GM23338 (cell line): ENCODE measurements at regions not wholly inside any gene's neighbourhood (a gene's known extent, or its start where the extent isn't known, plus 50 kb on each side); places are given as distances from the start of the nearest gene placed in this dataset.

Source experiments
- ATAC-seq: fragments of 200-7000 bp; cut with Tn5 transposase; 3 replicates; pipeline ENCODE4 v1.9.1; 2020
- DNase-seq: peaks from one replicate; pipeline ENCODE4 v3.0.0-alpha.2; 2015; ENCODE audit warnings: low spot score
- H2AFZ ChIP-seq: fragments of 200-600 bp; sonication (generic); 2 replicates; pipeline ENCODE4 v1.8.0; 2016; ENCODE audit warnings: antibody characterized with exemption, mild to moderate bottlenecking, moderate library complexity
- H3F3A ChIP-seq: fragments of 200-600 bp; sonication (generic); replicated peaks from 2 replicates; pipeline ENCODE4 v1.8.0; 2017; ENCODE audit warnings: antibody characterized with exemption, mixed run types, low read depth
- H3K27ac ChIP-seq: fragments of 200-600 bp; sonication (generic); 2 replicates; pipeline ENCODE4 v1.6.1; 2016; ENCODE audit warnings: low read depth
- H3K27me3 ChIP-seq: fragments of 200-600 bp; sonication (generic); 2 replicates; pipeline ENCODE4 v1.8.0; 2016; ENCODE audit warnings: mild to moderate bottlenecking, mixed run types, moderate library complexity; ENCODE audit not compliant: insufficient read depth
- H3K36me3 ChIP-seq: fragments of 200-600 bp; sonication (generic); 2 replicates; pipeline ENCODE4 v1.8.0; 2016; ENCODE audit warnings: mild to moderate bottlenecking; ENCODE audit not compliant: insufficient read depth
- H3K4me1 ChIP-seq: fragments of 200-600 bp; sonication (generic); 2 replicates; pipeline ENCODE4 v1.8.0; 2016; ENCODE audit warnings: mild to moderate bottlenecking, moderate library complexity; ENCODE audit not compliant: insufficient read depth
- H3K4me2 ChIP-seq: fragments of 200-600 bp; sonication (generic); 2 replicates; pipeline ENCODE4 v1.7.1; 2017; ENCODE audit warnings: mixed run types
- H3K4me3 ChIP-seq: fragments of 200-600 bp; sonication (generic); 2 replicates; pipeline ENCODE4 v1.6.1; 2016; ENCODE audit warnings: mixed run types
- H3K79me2 ChIP-seq: fragments of 200-600 bp; sonication (generic); replicated peaks from 2 replicates; pipeline ENCODE4 v1.8.0; 2017; ENCODE audit warnings: mild to moderate bottlenecking; ENCODE audit not compliant: insufficient read depth
- H3K9me2 ChIP-seq: fragments of 200-600 bp; sonication (generic); 2 replicates; pipeline ENCODE4 v1.8.0; 2017; ENCODE audit not compliant: insufficient read depth
- H4K20me1 ChIP-seq: fragments of 200-600 bp; sonication (generic); replicated peaks from 2 replicates; pipeline ENCODE4 v1.8.0; 2017; ENCODE audit warnings: mild to moderate bottlenecking; ENCODE audit not compliant: insufficient read depth
- H3K27ac Mint-ChIP-seq: 2 replicates; pipeline ENCODE4 v1.8.0; 2020; ENCODE audit warnings: inconsistent platforms, mild to moderate bottlenecking, moderate library complexity, mixed read lengths
- H3K27me3 Mint-ChIP-seq: 3 replicates; pipeline ENCODE4 v1.8.0; 2022; ENCODE audit warnings: low read depth, mild to moderate bottlenecking, moderate library complexity, mixed read lengths, inconsistent platforms; ENCODE audit not compliant: insufficient read depth, poor library complexity
- H3K36me3 Mint-ChIP-seq: 3 replicates; pipeline ENCODE4 v1.8.0; 2021; ENCODE audit warnings: low read depth, mild to moderate bottlenecking, inconsistent platforms, moderate library complexity, mixed read lengths
- H3K4me1 Mint-ChIP-seq: 3 replicates; pipeline ENCODE4 v1.8.0; 2020; ENCODE audit warnings: mild to moderate bottlenecking, inconsistent platforms, mixed read lengths
- H3K4me3 Mint-ChIP-seq: 3 replicates; pipeline ENCODE4 v1.8.0; 2021; ENCODE audit warnings: moderate library complexity, mild to moderate bottlenecking, inconsistent platforms, mixed read lengths
- H3K9me3 Mint-ChIP-seq: 3 replicates; pipeline ENCODE4 v1.8.0; 2020; ENCODE audit warnings: moderate library complexity, mild to moderate bottlenecking, inconsistent platforms, mixed read lengths
- CREB1 ChIP-seq: fragments of 250-450 bp; sonication (Bioruptor Pico); IDR thresholded peaks from 2 replicates; pipeline ENCODE4 v1.5.0; 2020; ENCODE audit warnings: low read depth, mild to moderate bottlenecking, moderate library complexity
- CTCF ChIP-seq, 2 experiments: fragments of 200-600 bp in 1 of 2; sonication (generic) in 1 of 2; conservative IDR thresholded peaks; 2 replicates each; pipeline versions ENCODE4 v1.5.1 to v1.6.1; 2016 to 2017; ENCODE audit warnings: antibody characterized with exemption in 2 of 2, low read depth in 2 of 2, mild to moderate bottlenecking in 2 of 2, moderate library complexity in 1 of 2
- ETS1 ChIP-seq: IDR thresholded peaks from 2 replicates; pipeline ENCODE4 v1.6.1; 2016; ENCODE audit warnings: antibody characterized with exemption
- EZH2phosphoT487 ChIP-seq: fragments of 200-600 bp; sonication (generic); IDR thresholded peaks from one replicate; pipeline ENCODE4 v1.8.1; 2018; ENCODE audit warnings: antibody characterized with exemption; ENCODE audit not compliant: unreplicated experiment
- POLR2AphosphoS5 ChIP-seq: IDR thresholded peaks from 2 replicates; pipeline ENCODE4 v1.6.1; 2016; ENCODE audit warnings: antibody characterized with exemption, low read depth
- ZNF114 ChIP-seq: fragments of 250-450 bp; sonication (Bioruptor Pico); IDR thresholded peaks from 2 replicates; pipeline ENCODE4 v1.5.0; 2020; ENCODE audit warnings: mild to moderate bottlenecking, moderate library complexity
- TF ChIP-seq, protein P1 (sequence below): IDR thresholded peaks from one replicate; pipeline ENCODE4 v1.6.1; 2018; ENCODE audit warnings: antibody characterized with exemption; ENCODE audit not compliant: unreplicated experiment

DNA sequence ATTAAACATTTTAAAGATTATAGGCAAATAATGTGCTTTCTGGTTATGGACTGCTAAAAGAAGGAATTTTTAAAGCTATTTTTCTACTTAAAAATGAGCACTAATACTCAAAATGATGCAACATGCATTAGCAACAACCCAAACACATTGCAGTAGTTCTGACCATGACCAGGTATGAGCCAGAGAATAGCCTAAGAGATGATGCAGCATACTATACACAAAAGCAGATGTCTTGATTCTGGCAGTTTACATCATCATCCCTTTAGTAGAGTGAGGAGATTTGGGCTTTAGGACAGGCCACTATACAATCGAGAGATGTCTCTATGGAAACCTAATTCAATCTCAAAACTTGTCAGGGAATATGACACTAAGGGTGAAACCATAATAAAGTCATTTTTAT lies 307.1 kb downstream of the PRR16 start (continued):
- TF ChIP-seq, protein P1, sequence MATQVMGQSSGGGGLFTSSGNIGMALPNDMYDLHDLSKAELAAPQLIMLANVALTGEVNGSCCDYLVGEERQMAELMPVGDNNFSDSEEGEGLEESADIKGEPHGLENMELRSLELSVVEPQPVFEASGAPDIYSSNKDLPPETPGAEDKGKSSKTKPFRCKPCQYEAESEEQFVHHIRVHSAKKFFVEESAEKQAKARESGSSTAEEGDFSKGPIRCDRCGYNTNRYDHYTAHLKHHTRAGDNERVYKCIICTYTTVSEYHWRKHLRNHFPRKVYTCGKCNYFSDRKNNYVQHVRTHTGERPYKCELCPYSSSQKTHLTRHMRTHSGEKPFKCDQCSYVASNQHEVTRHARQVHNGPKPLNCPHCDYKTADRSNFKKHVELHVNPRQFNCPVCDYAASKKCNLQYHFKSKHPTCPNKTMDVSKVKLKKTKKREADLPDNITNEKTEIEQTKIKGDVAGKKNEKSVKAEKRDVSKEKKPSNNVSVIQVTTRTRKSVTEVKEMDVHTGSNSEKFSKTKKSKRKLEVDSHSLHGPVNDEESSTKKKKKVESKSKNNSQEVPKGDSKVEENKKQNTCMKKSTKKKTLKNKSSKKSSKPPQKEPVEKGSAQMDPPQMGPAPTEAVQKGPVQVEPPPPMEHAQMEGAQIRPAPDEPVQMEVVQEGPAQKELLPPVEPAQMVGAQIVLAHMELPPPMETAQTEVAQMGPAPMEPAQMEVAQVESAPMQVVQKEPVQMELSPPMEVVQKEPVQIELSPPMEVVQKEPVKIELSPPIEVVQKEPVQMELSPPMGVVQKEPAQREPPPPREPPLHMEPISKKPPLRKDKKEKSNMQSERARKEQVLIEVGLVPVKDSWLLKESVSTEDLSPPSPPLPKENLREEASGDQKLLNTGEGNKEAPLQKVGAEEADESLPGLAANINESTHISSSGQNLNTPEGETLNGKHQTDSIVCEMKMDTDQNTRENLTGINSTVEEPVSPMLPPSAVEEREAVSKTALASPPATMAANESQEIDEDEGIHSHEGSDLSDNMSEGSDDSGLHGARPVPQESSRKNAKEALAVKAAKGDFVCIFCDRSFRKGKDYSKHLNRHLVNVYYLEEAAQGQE: no peak
- no peak for TF ChIP-seq CTCF (conservative IDR thresholded peaks at IDR 0.05; ENCODE audit: low read depth in 2 of 2)

GRCh38 chr5:120778491-120779484 lies 314.7 kb downstream of the PRR16 start:
- H3K4me3 ChIP-seq: no peak overlapping the region
- H2AFZ ChIP-seq: no peak overlapping the region
- Mint-ChIP-seq H3K27ac (no peak overlapping the region; the same call in 1 of the 2 replicates), H3K27me3 (no peaks in the 10 kb centered on the region), H3K4me3 (no peak overlapping the region), H3K9me3 (no peaks in the 10 kb centered on the region), H3K4me1 (peaks cover 17% of the 10 kb centered on the region), H3K36me3 (no peaks in the 10 kb centered on the region)
- H3K27me3 ChIP-seq: no peaks in the 10 kb centered on the region
- H3K36me3 ChIP-seq: no peaks in the 10 kb centered on the region
- H3K79me2 ChIP-seq: no peaks in the 10 kb centered on the region
- no peaks in the 10 kb centered on the region for H3K9me2 ChIP-seq
- H3K27ac ChIP-seq: no peak overlapping the region
- no peaks in the 10 kb centered on the region for H3F3A ChIP-seq
- no peak for DNase-seq
- no peaks in the 10 kb centered on the region for H4K20me1 ChIP-seq
- no peak for ATAC-seq
- H3K4me2 ChIP-seq: no peak overlapping the region
- H3K4me1 ChIP-seq: peaks cover 11% of the 10 kb centered on the region; the same call in 1 of the 2 replicates
- TF ChIP-seq CREB1 (CRISPR knock-in tag): no peak
- TF ChIP-seq, protein P1: no peak
- TF ChIP-seq ETS1: no peak
- TF ChIP-seq ZNF114 (CRISPR knock-in tag): no peak
- TF ChIP-seq POLR2AphosphoS5: no peak
- no peak for TF ChIP-seq EZH2phosphoT487
